UCSD-AML1 (cell line): ENCODE measurements at regions not wholly inside any gene's neighbourhood (a gene's known extent, or its start where the extent isn't known, plus 50 kb on each side); places are given as distances from the start of the nearest gene placed in this dataset.

Experiments used
- DNase-seq: peaks from one replicate; lab custom pipeline; 2025; ENCODE audit not compliant: unreplicated experiment; lab: John Stamatoyannopoulos, UW

- DNase-seq: no peak
Observed at GRCh38 chr22:49570032-49570848, 257.4 kb downstream of the BRD1 start.

- DNase-seq: no peak
Observed at GRCh38 chr22:49569286-49570031, 258.2 kb downstream of the BRD1 start.

GRCh38 chr22:49568751-49569285, 258.9 kb downstream of the BRD1 start:
- DNase-seq: no peak

GRCh38 chr22:49567899-49568750, 259.5 kb downstream of the BRD1 start:
- no peak for DNase-seq

GRCh38 chr22:49566693-49567092, 261.0 kb downstream of the BRD1 start:
- no peak for DNase-seq

- no peak for DNase-seq
Observed at GRCh38 chr22:49566141-49566541, 261.5 kb downstream of the BRD1 start.

- no peak for DNase-seq
Observed at GRCh38 chr22:49565516-49565855, 262.2 kb downstream of the BRD1 start.

GRCh38 chr22:49564666-49565515, 262.8 kb downstream of the BRD1 start:
- no peak for DNase-seq

- no peak for DNase-seq
Observed at GRCh38 chr22:49564054-49564453, 263.6 kb downstream of the BRD1 start.

- DNase-seq: no peak
Observed at GRCh38 chr22:49562685-49563249, 264.9 kb downstream of the BRD1 start.

GRCh38 chr22:49561976-49562375, 265.7 kb downstream of the BRD1 start:
- DNase-seq: no peak

- no peak for DNase-seq
Observed at GRCh38 chr22:49561338-49561737, 266.3 kb downstream of the BRD1 start.

GRCh38 chr22:49555526-49555925, 272.1 kb downstream of the BRD1 start:
- no peak for DNase-seq

- DNase-seq: no peak
Observed at GRCh38 chr22:49554741-49555140, 272.9 kb downstream of the BRD1 start.

- no peak for DNase-seq
Observed at GRCh38 chr22:49554296-49554625, 273.4 kb downstream of the BRD1 start.

GRCh38 chr22:49553518-49554295, 274.0 kb downstream of the BRD1 start:
- no peak for DNase-seq

- no peak for DNase-seq
Observed at GRCh38 chr22:49553076-49553475, 274.6 kb downstream of the BRD1 start.

GRCh38 chr22:49551897-49552614, 275.6 kb downstream of the BRD1 start:
- DNase-seq: no peak

GRCh38 chr22:49551446-49551845, 276.2 kb downstream of the BRD1 start:
- DNase-seq: no peak
